Thyroid gland (tissue), 4 donors: ENCODE measurements at regions not wholly inside any gene's neighbourhood (a gene's known extent, or its start where the extent isn't known, plus 50 kb on each side); places are given as distances from the start of the nearest gene placed in this dataset.

Experiments
- CTCF ChIP-seq, 6 experiments: fragments of 200-600 bp in 3 of 6; fragments of 450-650 bp in 3 of 6; sonication (generic) in 3 of 6; IDR thresholded peaks; one replicate each; pipeline ENCODE4 v1.5.1; 2016 to 2019; ENCODE audit warnings: antibody characterized with exemption in 6 of 6, mild to moderate bottlenecking in 2 of 6, inconsistent platforms in 1 of 6, moderate library complexity in 1 of 6
- POLR2A ChIP-seq, 2 donors: fragments of 450-650 bp; IDR thresholded peaks; one replicate each; pipeline ENCODE4 v1.6.1; 2017; ENCODE audit warnings: antibody characterized with exemption in 2 of 2, mild to moderate bottlenecking in 2 of 2, moderate library complexity in 1 of 2

DNA sequence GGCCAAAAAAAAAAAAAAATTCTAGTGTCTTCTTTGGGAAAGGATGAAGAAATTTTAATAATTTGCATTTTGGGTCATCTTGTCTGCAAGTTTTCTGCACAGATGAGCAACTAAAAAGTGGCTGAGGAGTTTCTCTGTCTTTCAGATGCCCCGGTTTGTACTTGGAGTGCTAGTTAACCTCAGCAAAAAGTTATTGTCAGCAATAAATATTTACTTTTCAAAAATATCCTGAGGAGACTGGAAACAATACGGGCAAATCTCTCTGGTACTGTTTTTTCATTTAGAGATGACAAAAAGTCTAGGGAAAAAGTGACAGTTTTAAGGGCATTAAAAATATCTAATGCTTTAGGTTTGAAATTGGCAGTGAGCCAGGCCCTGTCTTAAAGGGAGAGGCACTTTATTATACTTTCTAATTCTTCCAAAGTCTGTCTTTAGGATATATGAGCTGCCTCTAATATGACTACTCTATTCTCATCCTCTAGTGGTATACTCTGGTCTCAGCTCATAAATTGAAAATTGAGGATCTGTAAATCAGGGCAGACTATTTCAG lies 436.0 kb upstream of the NR2F2 start:
- TF ChIP-seq CTCF (IDR thresholded peaks at IDR 0.05) (no peak), POLR2A (IDR thresholded peaks at IDR 0.05) (no peak)
